SK-N-SH (cell line): ENCODE measurements at regions not wholly inside any gene's neighbourhood (a gene's known extent, or its start where the extent isn't known, plus 50 kb on each side); places are given as distances from the start of the nearest gene placed in this dataset.

Experiments used
- CTCF ChIA-PET: fragments of 300-600, 350-600 bp; formaldehyde crosslinking; extraction: SDS; loops from one replicate; lab custom pipeline; 2021; lab: Yijun Ruan, JAX
- POLR2A ChIA-PET: fragments of 350-600 bp; sonication (Branson Sonifier 250); formaldehyde crosslinking; extraction: SDS; loops from one replicate; lab custom pipeline; 2020; ENCODE audit warnings: antibody characterized with exemption, inconsistent platforms; lab: Yijun Ruan, JAX
- DNase-seq: peaks from one replicate; pipeline ENCODE4 v3.0.0; 2012
- H2AFZ ChIP-seq: fragments of 200-600 bp; sonication (generic); 2 replicates; pipeline ENCODE4 v1.8.1; 2016; ENCODE audit warnings: antibody characterized with exemption, mild to moderate bottlenecking, low read depth
- H3F3A ChIP-seq: fragments of 200-600 bp; sonication (generic); replicated peaks from 2 replicates; pipeline ENCODE3; 2016; ENCODE audit warnings: antibody characterized with exemption, mild to moderate bottlenecking; ENCODE audit not compliant: insufficient read depth
- H3K27ac ChIP-seq, 2 experiments: fragments of 200-500 bp in 1 of 2; fragments of 200-600 bp in 1 of 2; sonication (Bioruptor generic) in 1 of 2; sonication (generic), shearing (Covaris generic) in 1 of 2; 2 replicates each; pipeline versions ENCODE4 v1.5.1 to v1.6.1; 2014 to 2016; ENCODE audit warnings: low read depth in 2 of 2, inconsistent platforms in 1 of 2, low read length in 1 of 2, mild to moderate bottlenecking in 1 of 2, mixed read lengths in 1 of 2
- H3K27me3 ChIP-seq: fragments of 200-600 bp; sonication (generic), shearing (Covaris generic); 2 replicates; pipeline ENCODE4 v1.6.1; 2016; ENCODE audit warnings: mixed run types; ENCODE audit not compliant: insufficient read depth
- H3K36me3 ChIP-seq, 2 experiments: fragments of 200-500 bp in 1 of 2; fragments of 200-600 bp in 1 of 2; sonication (Bioruptor generic) in 1 of 2; sonication (generic) in 1 of 2; replicated peaks in 1 of 2; 2 replicates each; pipeline versions ENCODE3 to v1.5.1; 2014 to 2016; ENCODE audit warnings: low read length in 1 of 2, mild to moderate bottlenecking in 1 of 2; ENCODE audit not compliant: insufficient read depth in 2 of 2, control insufficient read depth in 1 of 2
- H3K4me1 ChIP-seq, 2 experiments: fragments of 200-500 bp in 1 of 2; fragments of 200-600 bp in 1 of 2; sonication (Bioruptor generic) in 1 of 2; sonication (generic), shearing (Covaris generic) in 1 of 2; 2 replicates each; pipeline versions ENCODE4 v1.5.1 to v1.6.1; 2014 to 2016; ENCODE audit warnings: low read depth in 1 of 2, low read length in 1 of 2, mixed run types in 1 of 2; ENCODE audit not compliant: insufficient read depth in 2 of 2, control insufficient read depth in 1 of 2
- H3K4me2 ChIP-seq: fragments of 200-600 bp; sonication (generic), shearing (Covaris generic); 2 replicates; pipeline ENCODE4 v1.6.1; 2017; ENCODE audit warnings: mixed run types
- H3K4me3 ChIP-seq, 2 experiments: fragments of 200-500 bp in 1 of 2; fragments of 200-600 bp in 1 of 2; sonication (Bioruptor generic) in 1 of 2; sonication (generic), shearing (Covaris generic) in 1 of 2; 2 replicates each; pipeline versions ENCODE4 v1.5.1 to v1.8.1; 2014 to 2016; ENCODE audit warnings: low read depth in 2 of 2, inconsistent platforms in 1 of 2, low read length in 1 of 2, mild to moderate bottlenecking in 1 of 2, mixed read lengths in 1 of 2, moderate library complexity in 1 of 2
- H3K79me2 ChIP-seq: fragments of 200-600 bp; sonication (generic); 2 replicates; pipeline ENCODE4 v1.8.1; 2017; ENCODE audit warnings: mild to moderate bottlenecking; ENCODE audit not compliant: insufficient read depth
- H3K9ac ChIP-seq: fragments of 200-600 bp; sonication (generic); 2 replicates; pipeline ENCODE4 v1.6.1; 2017; ENCODE audit warnings: mixed run types
- H3K9me2 ChIP-seq: fragments of 200-600 bp; sonication (generic); 2 replicates; pipeline ENCODE4 v1.6.1; 2017; ENCODE audit warnings: mixed run types
- H3K9me3 ChIP-seq: fragments of 200-600 bp; sonication (generic); 2 replicates; pipeline ENCODE4 v1.6.1; 2017; ENCODE audit warnings: mixed run types, mild to moderate bottlenecking, moderate library complexity
- H4K20me1 ChIP-seq: fragments of 200-600 bp; sonication (generic); 2 replicates; pipeline ENCODE4 v1.6.1; 2017; ENCODE audit warnings: mild to moderate bottlenecking, mixed run types; ENCODE audit not compliant: insufficient read depth
- CHD2 ChIP-seq: fragments of 150-350 bp; IDR thresholded peaks from 2 replicates; pipeline ENCODE4 v1.6.1; 2018; ENCODE audit warnings: low read length; ENCODE audit not compliant: partially characterized antibody
- FOSL2 ChIP-seq: IDR thresholded peaks from 2 replicates; pipeline ENCODE4 v1.4.0; 2012; ENCODE audit warnings: low read depth, mild to moderate bottlenecking, moderate library complexity, borderline replicate concordance
- FOXM1 ChIP-seq: IDR thresholded peaks from 2 replicates; pipeline ENCODE4 v1.4.0; 2012; ENCODE audit warnings: low read depth, mild to moderate bottlenecking
- GABPA ChIP-seq: IDR thresholded peaks from 2 replicates; pipeline ENCODE4 v1.4.0; 2012; ENCODE audit warnings: low read depth, mild to moderate bottlenecking
- GATA2 ChIP-seq: sonication (generic); formaldehyde crosslinking; IDR thresholded peaks from 2 replicates; pipeline ENCODE4 v1.5.0; 2020; ENCODE audit warnings: mild to moderate bottlenecking, missing genetic modification reagents
- JUND ChIP-seq: IDR thresholded peaks from 2 replicates; pipeline ENCODE4 v1.4.0; 2012
- MEF2A ChIP-seq: IDR thresholded peaks from 2 replicates; pipeline ENCODE4 v1.4.0; 2012; ENCODE audit warnings: low read depth, borderline replicate concordance
- MXI1 ChIP-seq: IDR thresholded peaks from 2 replicates; pipeline ENCODE4 v1.6.1; 2012; ENCODE audit warnings: mild to moderate bottlenecking, low read depth, low read length, improper control_type of control experiment
- NFIC ChIP-seq: IDR thresholded peaks from 2 replicates; pipeline ENCODE4 v1.4.0; 2012; ENCODE audit warnings: borderline replicate concordance
- RAD21 ChIP-seq: IDR thresholded peaks from 2 replicates; pipeline ENCODE4 v1.6.1; 2012; ENCODE audit warnings: mild to moderate bottlenecking, low read length
- SMC3 ChIP-seq: IDR thresholded peaks from 2 replicates; pipeline ENCODE4 v1.6.1; 2012; ENCODE audit warnings: low read depth, low read length, improper control_type of control experiment
- TAF1 ChIP-seq: IDR thresholded peaks from 2 replicates; pipeline ENCODE4 v1.6.1; 2012; ENCODE audit warnings: low read depth, mild to moderate bottlenecking, low read length, moderate library complexity, borderline replicate concordance
- WGBS: methylation state at CpG from one replicate; pipeline ENCODE4 v1.1.6; 2017; ENCODE audit warnings: low lambda C conversion rate; 5-methylcytosine and 5-hydroxymethylcytosine counted together
- TF ChIP-seq, protein P1 (sequence below): IDR thresholded peaks from 2 replicates; pipeline ENCODE4 v1.4.0; 2012; ENCODE audit warnings: low read depth, borderline replicate concordance
- TF ChIP-seq, protein P2 (sequence below): fragments of 150-350 bp; IDR thresholded peaks from 2 replicates; pipeline ENCODE4 v1.6.1; 2017; ENCODE audit warnings: antibody characterized with exemption, low read length, low read depth, borderline replicate concordance
- TF ChIP-seq, protein P3 (sequence below): IDR thresholded peaks from 2 replicates; pipeline ENCODE4; 2012
- TF ChIP-seq, protein P4 (sequence below): IDR thresholded peaks from 2 replicates; pipeline ENCODE4 v1.6.1; 2012; ENCODE audit warnings: mild to moderate bottlenecking, low read depth, low read length, moderate library complexity

DNA sequence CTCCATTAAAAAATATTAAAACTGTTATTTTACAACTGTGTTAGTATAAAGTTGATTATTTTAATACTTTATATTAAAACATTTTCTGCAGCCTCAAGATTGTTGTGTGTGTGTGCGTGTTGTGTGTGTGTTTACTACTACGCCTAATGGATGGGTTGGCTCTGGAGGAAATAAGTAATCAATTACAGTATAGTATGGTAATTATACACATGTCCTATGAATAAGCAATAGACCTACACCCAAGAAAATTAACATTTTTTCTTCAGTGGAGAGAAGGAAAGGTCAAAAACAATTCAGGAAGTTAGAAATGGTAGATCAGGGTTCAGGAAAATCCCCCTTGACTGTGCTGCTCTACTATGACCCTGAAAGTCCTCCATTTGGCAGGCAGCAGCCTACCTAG is 65.7 kb upstream of the DYRK2 start:
- Histone ChIP-seq H3K79me2 (no peaks in the 10 kb centered on the region), H3K4me3 (no peak overlapping the region), H3K27me3 (no peaks in the 10 kb centered on the region), H3K36me3 (no peaks in the 10 kb centered on the region), H3K4me2 (no peak overlapping the region), H4K20me1 (no peaks in the 10 kb centered on the region), H3F3A (no peaks in the 10 kb centered on the region), H3K9ac (no peak overlapping the region), H3K27ac (no peak overlapping the region), H3K9me3 (no peaks in the 10 kb centered on the region), H2AFZ (no peak overlapping the region), H3K4me1 (no peaks in the 10 kb centered on the region), H3K9me2 (no peaks in the 10 kb centered on the region)
- TF ChIP-seq CHD2 (no peak), RAD21 (no peak), MXI1 (no peak), SMC3 (no peak), GABPA (no peak), FOXM1 (no peak), FOSL2 (no peak), MEF2A (no peak), NFIC (no peak), JUND (no peak), GATA2 (CRISPR knock-in tag) (no peak), TAF1 (no peak)
- TF ChIP-seq, protein P1, sequence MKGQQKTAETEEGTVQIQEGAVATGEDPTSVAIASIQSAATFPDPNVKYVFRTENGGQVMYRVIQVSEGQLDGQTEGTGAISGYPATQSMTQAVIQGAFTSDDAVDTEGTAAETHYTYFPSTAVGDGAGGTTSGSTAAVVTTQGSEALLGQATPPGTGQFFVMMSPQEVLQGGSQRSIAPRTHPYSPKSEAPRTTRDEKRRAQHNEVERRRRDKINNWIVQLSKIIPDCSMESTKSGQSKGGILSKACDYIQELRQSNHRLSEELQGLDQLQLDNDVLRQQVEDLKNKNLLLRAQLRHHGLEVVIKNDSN, result no peak
- TF ChIP-seq, protein P2, sequence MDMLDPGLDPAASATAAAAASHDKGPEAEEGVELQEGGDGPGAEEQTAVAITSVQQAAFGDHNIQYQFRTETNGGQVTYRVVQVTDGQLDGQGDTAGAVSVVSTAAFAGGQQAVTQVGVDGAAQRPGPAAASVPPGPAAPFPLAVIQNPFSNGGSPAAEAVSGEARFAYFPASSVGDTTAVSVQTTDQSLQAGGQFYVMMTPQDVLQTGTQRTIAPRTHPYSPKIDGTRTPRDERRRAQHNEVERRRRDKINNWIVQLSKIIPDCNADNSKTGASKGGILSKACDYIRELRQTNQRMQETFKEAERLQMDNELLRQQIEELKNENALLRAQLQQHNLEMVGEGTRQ, result no peak
- TF ChIP-seq, protein P3, sequence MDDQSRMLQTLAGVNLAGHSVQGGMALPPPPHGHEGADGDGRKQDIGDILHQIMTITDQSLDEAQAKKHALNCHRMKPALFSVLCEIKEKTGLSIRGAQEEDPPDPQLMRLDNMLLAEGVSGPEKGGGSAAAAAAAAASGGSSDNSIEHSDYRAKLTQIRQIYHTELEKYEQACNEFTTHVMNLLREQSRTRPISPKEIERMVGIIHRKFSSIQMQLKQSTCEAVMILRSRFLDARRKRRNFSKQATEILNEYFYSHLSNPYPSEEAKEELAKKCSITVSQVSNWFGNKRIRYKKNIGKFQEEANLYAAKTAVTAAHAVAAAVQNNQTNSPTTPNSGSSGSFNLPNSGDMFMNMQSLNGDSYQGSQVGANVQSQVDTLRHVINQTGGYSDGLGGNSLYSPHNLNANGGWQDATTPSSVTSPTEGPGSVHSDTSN, result no peak
- TF ChIP-seq, protein P4, sequence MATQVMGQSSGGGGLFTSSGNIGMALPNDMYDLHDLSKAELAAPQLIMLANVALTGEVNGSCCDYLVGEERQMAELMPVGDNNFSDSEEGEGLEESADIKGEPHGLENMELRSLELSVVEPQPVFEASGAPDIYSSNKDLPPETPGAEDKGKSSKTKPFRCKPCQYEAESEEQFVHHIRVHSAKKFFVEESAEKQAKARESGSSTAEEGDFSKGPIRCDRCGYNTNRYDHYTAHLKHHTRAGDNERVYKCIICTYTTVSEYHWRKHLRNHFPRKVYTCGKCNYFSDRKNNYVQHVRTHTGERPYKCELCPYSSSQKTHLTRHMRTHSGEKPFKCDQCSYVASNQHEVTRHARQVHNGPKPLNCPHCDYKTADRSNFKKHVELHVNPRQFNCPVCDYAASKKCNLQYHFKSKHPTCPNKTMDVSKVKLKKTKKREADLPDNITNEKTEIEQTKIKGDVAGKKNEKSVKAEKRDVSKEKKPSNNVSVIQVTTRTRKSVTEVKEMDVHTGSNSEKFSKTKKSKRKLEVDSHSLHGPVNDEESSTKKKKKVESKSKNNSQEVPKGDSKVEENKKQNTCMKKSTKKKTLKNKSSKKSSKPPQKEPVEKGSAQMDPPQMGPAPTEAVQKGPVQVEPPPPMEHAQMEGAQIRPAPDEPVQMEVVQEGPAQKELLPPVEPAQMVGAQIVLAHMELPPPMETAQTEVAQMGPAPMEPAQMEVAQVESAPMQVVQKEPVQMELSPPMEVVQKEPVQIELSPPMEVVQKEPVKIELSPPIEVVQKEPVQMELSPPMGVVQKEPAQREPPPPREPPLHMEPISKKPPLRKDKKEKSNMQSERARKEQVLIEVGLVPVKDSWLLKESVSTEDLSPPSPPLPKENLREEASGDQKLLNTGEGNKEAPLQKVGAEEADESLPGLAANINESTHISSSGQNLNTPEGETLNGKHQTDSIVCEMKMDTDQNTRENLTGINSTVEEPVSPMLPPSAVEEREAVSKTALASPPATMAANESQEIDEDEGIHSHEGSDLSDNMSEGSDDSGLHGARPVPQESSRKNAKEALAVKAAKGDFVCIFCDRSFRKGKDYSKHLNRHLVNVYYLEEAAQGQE, result no peak
- DNase-seq, result no peak
- POLR2A ChIA-PET, result no interaction called here
- WGBS, result 82% methylated on average over 2 of the region's 2 CpGs
- CTCF ChIA-PET, result interaction anchor here (1.5 kb wide), 1 partner anchor 65 kb away, joined by 3 read pairs; no protein-coding TSS in a partner anchor
